Neural cell (in vitro differentiated cells): ENCODE measurements at regions not wholly inside any gene's neighbourhood (a gene's known extent, or its start where the extent isn't known, plus 50 kb on each side); places are given as distances from the start of the nearest gene placed in this dataset.

Experiments
- CTCF ChIP-seq: fragments of 450-650 bp; IDR thresholded peaks from 2 replicates; pipeline ENCODE4 v1.5.1; 2014; ENCODE audit warnings: antibody characterized with exemption, mild to moderate bottlenecking, moderate library complexity; ENCODE audit not compliant: poor library complexity, severe bottlenecking
- EP300 ChIP-seq: fragments of 450-650 bp; conservative IDR thresholded peaks from 2 replicates; pipeline ENCODE4 v1.6.1; 2014; ENCODE audit warnings: antibody characterized with exemption, mild to moderate bottlenecking, moderate library complexity; ENCODE audit not compliant: poor library complexity, severe bottlenecking
- TF ChIP-seq, protein P1 (sequence below): IDR thresholded peaks from 2 replicates; pipeline ENCODE4 v1.6.1; 2012; ENCODE audit warnings: borderline replicate concordance

DNA sequence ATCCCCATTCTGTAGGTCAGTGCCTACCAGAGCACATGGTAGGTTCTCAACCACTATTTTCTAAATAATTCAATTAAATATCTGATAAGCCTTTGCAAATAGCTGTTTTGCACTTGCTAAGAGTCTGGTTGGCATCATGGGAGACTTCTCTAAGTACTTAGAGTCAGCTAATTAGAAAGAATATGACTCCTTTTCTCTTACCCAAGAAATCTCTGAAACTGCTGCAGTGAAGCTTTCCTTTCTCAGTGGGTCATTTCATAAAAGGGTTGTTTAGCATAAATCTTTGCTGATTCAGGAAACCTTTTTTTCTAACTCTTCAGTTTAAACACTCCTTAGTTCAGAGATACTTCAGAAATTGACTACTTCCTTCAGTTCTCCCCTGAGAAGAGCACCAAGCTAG, 438.9 kb downstream of the ADRA2A start:
- TF ChIP-seq CTCF (no peak), EP300 (no peak)
- TF ChIP-seq, protein P1, sequence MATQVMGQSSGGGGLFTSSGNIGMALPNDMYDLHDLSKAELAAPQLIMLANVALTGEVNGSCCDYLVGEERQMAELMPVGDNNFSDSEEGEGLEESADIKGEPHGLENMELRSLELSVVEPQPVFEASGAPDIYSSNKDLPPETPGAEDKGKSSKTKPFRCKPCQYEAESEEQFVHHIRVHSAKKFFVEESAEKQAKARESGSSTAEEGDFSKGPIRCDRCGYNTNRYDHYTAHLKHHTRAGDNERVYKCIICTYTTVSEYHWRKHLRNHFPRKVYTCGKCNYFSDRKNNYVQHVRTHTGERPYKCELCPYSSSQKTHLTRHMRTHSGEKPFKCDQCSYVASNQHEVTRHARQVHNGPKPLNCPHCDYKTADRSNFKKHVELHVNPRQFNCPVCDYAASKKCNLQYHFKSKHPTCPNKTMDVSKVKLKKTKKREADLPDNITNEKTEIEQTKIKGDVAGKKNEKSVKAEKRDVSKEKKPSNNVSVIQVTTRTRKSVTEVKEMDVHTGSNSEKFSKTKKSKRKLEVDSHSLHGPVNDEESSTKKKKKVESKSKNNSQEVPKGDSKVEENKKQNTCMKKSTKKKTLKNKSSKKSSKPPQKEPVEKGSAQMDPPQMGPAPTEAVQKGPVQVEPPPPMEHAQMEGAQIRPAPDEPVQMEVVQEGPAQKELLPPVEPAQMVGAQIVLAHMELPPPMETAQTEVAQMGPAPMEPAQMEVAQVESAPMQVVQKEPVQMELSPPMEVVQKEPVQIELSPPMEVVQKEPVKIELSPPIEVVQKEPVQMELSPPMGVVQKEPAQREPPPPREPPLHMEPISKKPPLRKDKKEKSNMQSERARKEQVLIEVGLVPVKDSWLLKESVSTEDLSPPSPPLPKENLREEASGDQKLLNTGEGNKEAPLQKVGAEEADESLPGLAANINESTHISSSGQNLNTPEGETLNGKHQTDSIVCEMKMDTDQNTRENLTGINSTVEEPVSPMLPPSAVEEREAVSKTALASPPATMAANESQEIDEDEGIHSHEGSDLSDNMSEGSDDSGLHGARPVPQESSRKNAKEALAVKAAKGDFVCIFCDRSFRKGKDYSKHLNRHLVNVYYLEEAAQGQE, result no peak
